ENCODE measurements at regions not wholly inside any gene's neighbourhood (a gene's known extent, or its start where the extent isn't known, plus 50 kb on each side); places are given as distances from the start of the nearest gene placed in this dataset.

GRCh38 chr22:26912655-26913345, 255.4 kb downstream of the MIAT start:
- no peak for TF ChIP-seq CTCF (IDR thresholded peaks at IDR 0.05; ENCODE audit: insufficient read depth, low read length, poor library complexity, severe bottlenecking)
- H3K27me3 ChIP-seq (ENCODE audit: control insufficient read depth, insufficient read depth, low read length), result peaks cover 29% of the 10 kb centered on the region
- H3K36me3 ChIP-seq (ENCODE audit: control insufficient read depth, insufficient read depth, low read length), result no peaks in the 10 kb centered on the region
- no peak overlapping the region for H3K4me3 ChIP-seq (ENCODE audit: low read depth, low read length)
- no peak for DNase-seq (ENCODE audit: low read depth)

- no peak for TF ChIP-seq CTCF (IDR thresholded peaks at IDR 0.05; ENCODE audit: insufficient read depth, low read length, poor library complexity, severe bottlenecking)
- no peak for DNase-seq (ENCODE audit: low read depth)
- H3K36me3 ChIP-seq (ENCODE audit: control insufficient read depth, insufficient read depth, low read length), result no peaks in the 10 kb centered on the region
- H3K4me3 ChIP-seq (ENCODE audit: low read depth, low read length), result no peak overlapping the region
- peaks cover 29% of the 10 kb centered on the region for H3K27me3 ChIP-seq (ENCODE audit: control insufficient read depth, insufficient read depth, low read length)
These were observed 257.3 kb downstream of the MIAT start for GRCh38 chr22:26914519-26915185.

GRCh38 chr22:26916236-26916635, 258.8 kb downstream of the MIAT start:
- Histone ChIP-seq H3K36me3 (ENCODE audit: control insufficient read depth, insufficient read depth, low read length) (no peaks in the 10 kb centered on the region), H3K27me3 (ENCODE audit: control insufficient read depth, insufficient read depth, low read length) (peaks cover 23% of the 10 kb centered on the region), H3K4me3 (ENCODE audit: low read depth, low read length) (no peak overlapping the region)
- no peak for TF ChIP-seq CTCF (IDR thresholded peaks at IDR 0.05; ENCODE audit: insufficient read depth, low read length, poor library complexity, severe bottlenecking)
- no peak for DNase-seq (ENCODE audit: low read depth)

GRCh38 chr22:26918226-26918625, 260.8 kb downstream of the MIAT start:
- H3K4me3 ChIP-seq (ENCODE audit: low read depth, low read length), result no peak overlapping the region
- peaks cover 13% of the 10 kb centered on the region for H3K27me3 ChIP-seq (ENCODE audit: control insufficient read depth, insufficient read depth, low read length)
- no peaks in the 10 kb centered on the region for H3K36me3 ChIP-seq (ENCODE audit: control insufficient read depth, insufficient read depth, low read length)
- no peak for DNase-seq (ENCODE audit: low read depth)
- TF ChIP-seq CTCF (IDR thresholded peaks at IDR 0.05; ENCODE audit: insufficient read depth, low read length, poor library complexity, severe bottlenecking), result no peak

GRCh38 chr22:26921726-26922125, 264.3 kb downstream of the MIAT start:
- TF ChIP-seq CTCF (IDR thresholded peaks at IDR 0.05; ENCODE audit: insufficient read depth, low read length, poor library complexity, severe bottlenecking), result no peak
- DNase-seq (ENCODE audit: low read depth), result no peak
- no peaks in the 10 kb centered on the region for H3K36me3 ChIP-seq (ENCODE audit: control insufficient read depth, insufficient read depth, low read length)

More at GRCh38 chr22:26921726-26922125, 264.3 kb downstream of the MIAT start:
- peaks cover 6% of the 10 kb centered on the region for H3K27me3 ChIP-seq (ENCODE audit: control insufficient read depth, insufficient read depth, low read length)
- no peak overlapping the region for H3K4me3 ChIP-seq (ENCODE audit: low read depth, low read length)

Data from kidney epithelial cell (primary cell).